ENCODE measurements at regions not wholly inside any gene's neighbourhood (a gene's known extent, or its start where the extent isn't known, plus 50 kb on each side); places are given as distances from the start of the nearest gene placed in this dataset.
A peak's percentile ranks its signal among the peaks of the same experiment; 100 is the strongest.

- no peaks in the 10 kb centered on the region for H3K27me3 Mint-ChIP-seq (ENCODE audit: low read depth in 3 of 3)
- H3K4me1 Mint-ChIP-seq: peaks cover 13% of the 10 kb centered on the region
- Histone ChIP-seq H3K9ac (ENCODE audit: insufficient read depth, low read length, poor library complexity, severe bottlenecking) (no peak overlapping the region), H3K27me3 (ENCODE audit: control insufficient read depth in 2 of 2, insufficient read depth in 2 of 2, low read length in 2 of 2) (no peaks in the 10 kb centered on the region), H2AFZ (ENCODE audit: insufficient read depth, low read depth, low read length, poor library complexity, severe bottlenecking) (peak overlapping the region; percentile 14), H3K4me2 (replicated peaks; ENCODE audit: extremely low read depth, low read length, poor library complexity, severe bottlenecking) (no peak overlapping the region), H3K27ac (ENCODE audit: low read depth in 1 of 2, low read length in 2 of 2) (no peak overlapping the region), H3K4me3 (replicated peaks in 1 of 3; ENCODE audit: low read depth in 2 of 3, low read length in 3 of 3) (no peak overlapping the region), H3K4me1 (ENCODE audit: control insufficient read depth in 1 of 2, insufficient read depth in 2 of 2, low read length in 2 of 2) (peaks cover 7 to 12% of the 10 kb centered on the region in 2 donors), H3K9me3 (replicated peaks in 1 of 2; ENCODE audit: control insufficient read depth in 1 of 2, insufficient read depth in 1 of 2, low read length in 2 of 2) (no peaks in the 10 kb centered on the region), H3K79me2 (ENCODE audit: insufficient read depth, low read length) (no peaks in the 10 kb centered on the region), H3K36me3 (replicated peaks in 1 of 2; ENCODE audit: control insufficient read depth in 1 of 2, insufficient read depth in 2 of 2, low read length in 2 of 2) (no peaks in the 10 kb centered on the region), H4K20me1 (ENCODE audit: insufficient read depth, low read length) (no peaks in the 10 kb centered on the region)
- whole genome bisulfite sequencing (ENCODE audit: insufficient coverage): 100% methylated on average over 1 of the region's 4 CpGs
- intact Hi-C loops (cut with micrococcal nuclease): no loop called here
- H3K4me3 Mint-ChIP-seq: no peak overlapping the region
- H3K36me3 Mint-ChIP-seq: no peaks in the 10 kb centered on the region
- DNase-seq: no peak
- H3K27ac Mint-ChIP-seq: no peak overlapping the region
- H3K9me3 Mint-ChIP-seq: peaks cover 0 to 7% (median 2%) of the 10 kb centered on the region in 7 donors
- no peak for TF ChIP-seq CTCF (IDR thresholded peaks at IDR 0.05)
These were observed 86.6 kb upstream of the STXBP5 start for GRCh38 chr6:147117580-147117979.

GRCh38 chr6:147119310-147119709 is 84.9 kb upstream of the STXBP5 start:
- Histone ChIP-seq H3K36me3 (replicated peaks in 1 of 2; ENCODE audit: control insufficient read depth in 1 of 2, insufficient read depth in 2 of 2, low read length in 2 of 2) (no peaks in the 10 kb centered on the region), H4K20me1 (ENCODE audit: insufficient read depth, low read length) (no peaks in the 10 kb centered on the region), H3K4me3 (replicated peaks in 1 of 3; ENCODE audit: low read depth in 2 of 3, low read length in 3 of 3) (no peak overlapping the region), H3K4me1 (ENCODE audit: control insufficient read depth in 1 of 2, insufficient read depth in 2 of 2, low read length in 2 of 2) (peaks cover 7 to 12% of the 10 kb centered on the region in 2 donors), H3K4me2 (replicated peaks; ENCODE audit: extremely low read depth, low read length, poor library complexity, severe bottlenecking) (no peak overlapping the region), H3K9me3 (replicated peaks in 1 of 2; ENCODE audit: control insufficient read depth in 1 of 2, insufficient read depth in 1 of 2, low read length in 2 of 2) (no peaks in the 10 kb centered on the region), H2AFZ (ENCODE audit: insufficient read depth, low read depth, low read length, poor library complexity, severe bottlenecking) (no peak overlapping the region), H3K27me3 (ENCODE audit: control insufficient read depth in 2 of 2, insufficient read depth in 2 of 2, low read length in 2 of 2) (no peaks in the 10 kb centered on the region), H3K79me2 (ENCODE audit: insufficient read depth, low read length) (no peaks in the 10 kb centered on the region), H3K9ac (ENCODE audit: insufficient read depth, low read length, poor library complexity, severe bottlenecking) (no peak overlapping the region), H3K27ac (ENCODE audit: low read depth in 1 of 2, low read length in 2 of 2) (no peak overlapping the region)
- no peak for DNase-seq
- H3K27me3 Mint-ChIP-seq (ENCODE audit: low read depth in 3 of 3): no peaks in the 10 kb centered on the region
- H3K27ac Mint-ChIP-seq: no peak overlapping the region
- H3K4me3 Mint-ChIP-seq: no peak overlapping the region
- TF ChIP-seq CTCF (IDR thresholded peaks at IDR 0.05): no peak
- H3K36me3 Mint-ChIP-seq: no peaks in the 10 kb centered on the region
- peaks cover 13% of the 10 kb centered on the region for H3K4me1 Mint-ChIP-seq
- H3K9me3 Mint-ChIP-seq: peaks cover 0 to 7% (median 2%) of the 10 kb centered on the region in 7 donors
- intact Hi-C loops (cut with micrococcal nuclease): no loop called here
- 100% methylated on average over 2 of the region's 4 CpGs for WGBS (ENCODE audit: insufficient coverage)
